KMS-11 (cell line): ENCODE measurements at regions not wholly inside any gene's neighbourhood (a gene's known extent, or its start where the extent isn't known, plus 50 kb on each side); places are given as distances from the start of the nearest gene placed in this dataset.

Experiments
- H2AFZ ChIP-seq: fragments of 200-600 bp; sonication (generic); 2 replicates; pipeline ENCODE4 v1.6.1; 2016; ENCODE audit warnings: antibody characterized with exemption, mixed run types, low read depth
- H3K27ac ChIP-seq: fragments of 200-600 bp; sonication (generic); 2 replicates; pipeline ENCODE4 v1.6.1; 2016; ENCODE audit warnings: mild to moderate bottlenecking, mixed run types
- H3K27me3 ChIP-seq: fragments of 200-600 bp; sonication (generic); 2 replicates; pipeline ENCODE4 v1.6.1; 2017; ENCODE audit warnings: mild to moderate bottlenecking, low read depth, mixed run types, moderate library complexity; ENCODE audit not compliant: insufficient read depth
- H3K36me3 ChIP-seq: fragments of 200-600 bp; sonication (generic); 2 replicates; pipeline ENCODE4 v1.6.1; 2017; ENCODE audit warnings: mild to moderate bottlenecking, mixed run types; ENCODE audit not compliant: insufficient read depth
- H3K4me1 ChIP-seq: fragments of 200-600 bp; sonication (generic); 2 replicates; pipeline ENCODE4 v1.6.1; 2016; ENCODE audit warnings: mild to moderate bottlenecking, low read depth, mixed run types; ENCODE audit not compliant: poor library complexity, severe bottlenecking
- H3K4me2 ChIP-seq: fragments of 200-600 bp; sonication (generic); 2 replicates; pipeline ENCODE4 v1.7.0; 2016; ENCODE audit warnings: mild to moderate bottlenecking, mixed run types
- H3K4me3 ChIP-seq: fragments of 200-600 bp; sonication (generic); IDR thresholded peaks from 2 replicates; pipeline ENCODE4 v1.6.1; 2017; ENCODE audit warnings: low read depth, low read length, mixed read lengths; ENCODE audit not compliant: insufficient read depth
- H3K79me2 ChIP-seq: fragments of 200-600 bp; sonication (generic); 2 replicates; pipeline ENCODE4 v1.6.1; 2016; ENCODE audit warnings: low read depth, mixed run types; ENCODE audit not compliant: insufficient read depth
- H3K9ac ChIP-seq: fragments of 200-600 bp; sonication (generic); 2 replicates; pipeline ENCODE4 v1.6.1; 2016; ENCODE audit warnings: mild to moderate bottlenecking, mixed run types
- H4K20me1 ChIP-seq: fragments of 200-600 bp; sonication (generic); 2 replicates; pipeline ENCODE4 v1.6.1; 2016; ENCODE audit warnings: mild to moderate bottlenecking, mixed run types; ENCODE audit not compliant: insufficient read depth
- CTCF ChIP-seq: fragments of 200-600 bp; sonication (generic); conservative IDR thresholded peaks from 2 replicates; pipeline ENCODE4 v1.6.1; 2017; ENCODE audit warnings: low read depth, mild to moderate bottlenecking, antibody characterized with exemption, low read length, moderate library complexity, mixed read lengths

- Histone ChIP-seq H2AFZ (no peak overlapping the region), H3K79me2 (no peaks in the 10 kb centered on the region), H3K27ac (no peak overlapping the region), H3K4me2 (no peak overlapping the region), H3K27me3 (no peaks in the 10 kb centered on the region), H4K20me1 (no peaks in the 10 kb centered on the region), H3K9ac (no peak overlapping the region), H3K36me3 (no peaks in the 10 kb centered on the region), H3K4me1 (no peaks in the 10 kb centered on the region), H3K4me3 (no peak overlapping the region)
- TF ChIP-seq CTCF, result no peak
Measured at GRCh38 chrX:35351795-35352483, 409.3 kb downstream of the FAM47B start.

DNA sequence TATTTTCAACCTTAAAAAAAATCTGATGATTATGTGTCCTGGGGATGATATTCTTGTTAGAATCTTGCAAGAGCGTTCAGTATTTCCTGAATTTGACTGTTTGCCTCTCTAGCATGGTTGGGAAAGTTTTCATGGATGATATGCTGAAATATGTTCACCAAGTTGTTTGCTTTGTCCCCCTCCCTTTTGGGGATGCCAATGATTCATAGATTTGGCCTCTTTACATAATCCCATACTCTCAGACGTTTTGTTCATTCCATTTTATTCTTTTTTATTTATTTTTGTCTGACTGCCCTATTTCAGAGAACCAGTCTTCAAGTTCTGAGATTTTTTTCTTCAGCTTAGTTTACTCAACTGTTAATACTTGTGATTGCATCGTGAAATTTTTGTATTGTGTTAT, 415.1 kb downstream of the FAM47B start:
- Histone ChIP-seq H3K4me3 (no peak overlapping the region), H3K9ac (no peak overlapping the region), H3K4me2 (no peak overlapping the region), H4K20me1 (no peaks in the 10 kb centered on the region), H3K79me2 (no peaks in the 10 kb centered on the region), H3K4me1 (no peaks in the 10 kb centered on the region), H2AFZ (no peak overlapping the region), H3K27me3 (no peaks in the 10 kb centered on the region), H3K36me3 (no peaks in the 10 kb centered on the region), H3K27ac (no peak overlapping the region)
- TF ChIP-seq CTCF, result no peak

GRCh38 chrX:35362866-35363265, 420.3 kb downstream of the FAM47B start:
- no peak overlapping the region for H2AFZ ChIP-seq
- H3K4me1 ChIP-seq, result no peaks in the 10 kb centered on the region
- H3K27ac ChIP-seq, result no peak overlapping the region
- no peak overlapping the region for H3K4me2 ChIP-seq
- no peak for TF ChIP-seq CTCF
- H3K27me3 ChIP-seq, result no peaks in the 10 kb centered on the region
- no peaks in the 10 kb centered on the region for H3K36me3 ChIP-seq
- H3K79me2 ChIP-seq, result no peaks in the 10 kb centered on the region
- H3K4me3 ChIP-seq, result no peak overlapping the region
- no peaks in the 10 kb centered on the region for H4K20me1 ChIP-seq
- H3K9ac ChIP-seq, result no peak overlapping the region

- no peak overlapping the region for H3K27ac ChIP-seq
- no peak overlapping the region for H3K4me3 ChIP-seq
- H3K4me2 ChIP-seq, result no peak overlapping the region
- no peak overlapping the region for H3K9ac ChIP-seq
- TF ChIP-seq CTCF, result no peak
- H3K4me1 ChIP-seq, result no peaks in the 10 kb centered on the region
- no peaks in the 10 kb centered on the region for H4K20me1 ChIP-seq
- no peak overlapping the region for H2AFZ ChIP-seq
- H3K27me3 ChIP-seq, result no peaks in the 10 kb centered on the region
- no peaks in the 10 kb centered on the region for H3K36me3 ChIP-seq
- no peaks in the 10 kb centered on the region for H3K79me2 ChIP-seq
Measured at GRCh38 chrX:35374116-35374515, 424.0 kb upstream of the MAGEB16 start.
